HEK293T (cell line): ENCODE measurements at regions not wholly inside any gene's neighbourhood (a gene's known extent, or its start where the extent isn't known, plus 50 kb on each side); places are given as distances from the start of the nearest gene placed in this dataset.

Source experiments
- BHLHE40 ChIP-seq: fragments of 450-650 bp; IDR thresholded peaks from 2 replicates; pipeline ENCODE4 v1.6.1; 2016; ENCODE audit warnings: mild to moderate bottlenecking, moderate library complexity, borderline replicate concordance
- ELF4 ChIP-seq: fragments of 450-650 bp; IDR thresholded peaks from 2 replicates; pipeline ENCODE4 v1.6.1; 2017; ENCODE audit warnings: antibody characterized with exemption
- FOXA1 ChIP-seq: fragments of 450-650 bp; IDR thresholded peaks from 2 replicates; pipeline ENCODE4 v1.6.1; 2016; ENCODE audit warnings: mild to moderate bottlenecking
- FOXK2 ChIP-seq: fragments of 450-650 bp; IDR thresholded peaks from 2 replicates; pipeline ENCODE4 v1.6.1; 2016; ENCODE audit warnings: mild to moderate bottlenecking
- FOXM1 ChIP-seq: fragments of 450-650 bp; IDR thresholded peaks from 2 replicates; pipeline ENCODE4 v1.6.1; 2017; ENCODE audit warnings: mild to moderate bottlenecking, borderline replicate concordance
- HDGF ChIP-seq: fragments of 450-650 bp; IDR thresholded peaks from 2 replicates; pipeline ENCODE4 v1.6.1; 2017; ENCODE audit warnings: antibody characterized with exemption, borderline replicate concordance
- LEF1 ChIP-seq: fragments of 450-650 bp; IDR thresholded peaks from 2 replicates; pipeline ENCODE4 v1.6.1; 2017; ENCODE audit warnings: mild to moderate bottlenecking, borderline replicate concordance
- NFRKB ChIP-seq: fragments of 450-650 bp; IDR thresholded peaks from 2 replicates; pipeline ENCODE4 v1.6.1; 2016; ENCODE audit warnings: mild to moderate bottlenecking, moderate library complexity
- SP1 ChIP-seq: fragments of 450-650 bp; IDR thresholded peaks from 2 replicates; pipeline ENCODE4 v1.6.1; 2017
- SUZ12 ChIP-seq: fragments of 450-650 bp; IDR thresholded peaks from 2 replicates; pipeline ENCODE4 v1.6.1; 2016; ENCODE audit warnings: mild to moderate bottlenecking
- TARDBP ChIP-seq: fragments of 450-650 bp; IDR thresholded peaks from 2 replicates; pipeline ENCODE4 v1.6.1; 2016
- ZNF384 ChIP-seq: fragments of 450-650 bp; IDR thresholded peaks from 2 replicates; pipeline ENCODE4 v1.6.1; 2016
- TF ChIP-seq, protein P1 (sequence below): fragments of 450-650 bp; IDR thresholded peaks from 2 replicates; pipeline ENCODE4 v1.6.1; 2016

DNA sequence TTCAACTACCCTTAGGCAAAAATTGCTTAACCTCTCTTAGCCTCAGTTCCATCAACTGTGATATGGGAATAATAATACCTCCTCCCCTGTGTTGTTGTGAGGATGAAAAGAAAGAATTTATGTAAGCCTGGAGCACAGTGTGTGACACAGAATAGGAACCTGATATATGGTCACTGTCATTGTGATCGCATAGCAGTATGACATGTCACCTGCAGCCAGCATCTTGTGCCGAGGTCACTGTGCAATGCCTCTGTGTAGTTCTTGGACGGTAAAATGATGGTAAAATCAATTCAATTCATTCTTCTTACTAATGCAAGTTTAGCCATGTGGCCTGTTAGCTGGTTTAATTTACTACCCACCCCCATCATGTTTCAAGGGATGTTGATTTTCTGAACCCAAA is 54.6 kb upstream of the GPR158 start:
- no peak for TF ChIP-seq FOXK2
- no peak for TF ChIP-seq SP1
- TF ChIP-seq HDGF = no peak
- no peak for TF ChIP-seq ELF4
- TF ChIP-seq LEF1 = no peak
- TF ChIP-seq TARDBP = no peak
- no peak for TF ChIP-seq NFRKB
- no peak for TF ChIP-seq FOXM1
- TF ChIP-seq, protein P1, sequence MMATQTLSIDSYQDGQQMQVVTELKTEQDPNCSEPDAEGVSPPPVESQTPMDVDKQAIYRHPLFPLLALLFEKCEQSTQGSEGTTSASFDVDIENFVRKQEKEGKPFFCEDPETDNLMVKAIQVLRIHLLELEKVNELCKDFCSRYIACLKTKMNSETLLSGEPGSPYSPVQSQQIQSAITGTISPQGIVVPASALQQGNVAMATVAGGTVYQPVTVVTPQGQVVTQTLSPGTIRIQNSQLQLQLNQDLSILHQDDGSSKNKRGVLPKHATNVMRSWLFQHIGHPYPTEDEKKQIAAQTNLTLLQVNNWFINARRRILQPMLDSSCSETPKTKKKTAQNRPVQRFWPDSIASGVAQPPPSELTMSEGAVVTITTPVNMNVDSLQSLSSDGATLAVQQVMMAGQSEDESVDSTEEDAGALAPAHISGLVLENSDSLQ = no peak
- no peak for TF ChIP-seq BHLHE40
- no peak for TF ChIP-seq ZNF384
- no peak for TF ChIP-seq SUZ12
- TF ChIP-seq FOXA1 = no peak
